PC-3 (cell line): ENCODE measurements at regions not wholly inside any gene's neighbourhood (a gene's known extent, or its start where the extent isn't known, plus 50 kb on each side); places are given as distances from the start of the nearest gene placed in this dataset.

Experiments used
- ATAC-seq: fragments of 200-7000 bp; cut with Tn5 transposase; 2 replicates; pipeline ENCODE4 v1.9.1; 2020; ENCODE audit warnings: mild to moderate bottlenecking, moderate library complexity
- BruUV-seq: library from RNA; stranded (reverse); fragments of 400-500 nt; replicated peaks from 2 replicates; lab custom pipeline; 2021; lab: Mats Ljungman, UMichigan
- CTCF ChIA-PET: fragments of 300-600 bp; sonication (Branson Sonifier 250); formaldehyde crosslinking; loops from one replicate; lab custom pipeline; 2022; ENCODE audit warnings: antibody characterized with exemption; lab: Charles Lee
- POLR2A ChIA-PET: fragments of 300-600 bp; sonication (Branson Sonifier 250); formaldehyde crosslinking; loops from one replicate; lab custom pipeline; 2022; ENCODE audit warnings: antibody characterized with exemption; ENCODE audit not compliant: unreplicated experiment; lab: Charles Lee
- DNase-seq: peaks from one replicate; pipeline ENCODE4 v3.0.0-alpha.2; 2015
- H2AFZ ChIP-seq: fragments of 300-600 bp; sonication (generic); 2 replicates; pipeline ENCODE4 v1.6.0; 2016; ENCODE audit warnings: antibody characterized with exemption, low read length
- H3F3A ChIP-seq: fragments of 300-600 bp; sonication (generic); one replicate; pipeline ENCODE4 v1.6.0; 2017; ENCODE audit warnings: antibody characterized with exemption, low read length, control low read depth, mild to moderate bottlenecking; ENCODE audit not compliant: unreplicated experiment
- H3K27ac ChIP-seq: fragments of 300-600 bp; sonication (generic); 2 replicates; pipeline ENCODE4 v1.5.1; 2016; ENCODE audit warnings: mild to moderate bottlenecking, low read length
- H3K27me3 ChIP-seq: fragments of 300-600 bp; sonication (generic); 2 replicates; pipeline ENCODE4 v1.6.1; 2016; ENCODE audit warnings: low read length, mixed read lengths
- H3K36me3 ChIP-seq: fragments of 300-600 bp; sonication (generic); 2 replicates; pipeline ENCODE4 v1.6.1; 2016; ENCODE audit warnings: low read depth, mixed run types, low read length, mixed read lengths
- H3K4me1 ChIP-seq: fragments of 300-600 bp; sonication (generic); 2 replicates; pipeline ENCODE4 v1.5.1; 2016; ENCODE audit warnings: low read length; ENCODE audit not compliant: insufficient read depth
- H3K4me2 ChIP-seq: fragments of 300-600 bp; sonication (generic); 2 replicates; pipeline ENCODE4 v1.6.0; 2016; ENCODE audit warnings: low read length
- H3K4me3 ChIP-seq: fragments of 300-600 bp; sonication (generic); 2 replicates; pipeline ENCODE4 v1.5.1; 2016; ENCODE audit warnings: mild to moderate bottlenecking, low read length, mixed read lengths
- H3K79me2 ChIP-seq: fragments of 300-600 bp; sonication (generic); 2 replicates; pipeline ENCODE4 v1.6.1; 2017; ENCODE audit warnings: low read length, mixed read lengths
- H3K9ac ChIP-seq: fragments of 300-600 bp; sonication (generic); 2 replicates; pipeline ENCODE4 v1.6.0; 2016; ENCODE audit warnings: mild to moderate bottlenecking, low read length
- H3K9me2 ChIP-seq: fragments of 300-600 bp; sonication (generic); replicated peaks from 2 replicates; pipeline ENCODE4 v1.6.1; 2016; ENCODE audit warnings: mixed run types, low read length, mixed read lengths
- H3K9me3 ChIP-seq: fragments of 300-600 bp; sonication (generic); 2 replicates; pipeline ENCODE4 v1.6.1; 2016; ENCODE audit warnings: low read length, mixed read lengths
- H4K20me1 ChIP-seq: fragments of 300-600 bp; sonication (generic); 2 replicates; pipeline ENCODE4 v1.6.1; 2016; ENCODE audit warnings: low read length, mixed read lengths
- CTCF ChIP-seq: fragments of 300-600 bp; sonication (generic); conservative IDR thresholded peaks from 2 replicates; pipeline ENCODE4 v1.5.1; 2017; ENCODE audit warnings: antibody characterized with exemption, low read depth, mild to moderate bottlenecking, low read length
- EZH2 ChIP-seq: fragments of 300-600 bp; sonication (generic); IDR thresholded peaks from one replicate; pipeline ENCODE4 v1.6.1; 2017; ENCODE audit warnings: antibody characterized with exemption, mild to moderate bottlenecking, low read length; ENCODE audit not compliant: unreplicated experiment
- EZH2phosphoT487 ChIP-seq: fragments of 300-600 bp; sonication (generic); IDR thresholded peaks from 2 replicates; pipeline ENCODE4 v1.6.1; 2018; ENCODE audit warnings: mild to moderate bottlenecking, antibody characterized with exemption, low read length, borderline replicate concordance
- intact Hi-C: fragments of 100-400 bp; cut with micrococcal nuclease; formaldehyde crosslinking; loops from 2 replicates; pipeline ENCODE4 v1.9.0; 2023

DNA sequence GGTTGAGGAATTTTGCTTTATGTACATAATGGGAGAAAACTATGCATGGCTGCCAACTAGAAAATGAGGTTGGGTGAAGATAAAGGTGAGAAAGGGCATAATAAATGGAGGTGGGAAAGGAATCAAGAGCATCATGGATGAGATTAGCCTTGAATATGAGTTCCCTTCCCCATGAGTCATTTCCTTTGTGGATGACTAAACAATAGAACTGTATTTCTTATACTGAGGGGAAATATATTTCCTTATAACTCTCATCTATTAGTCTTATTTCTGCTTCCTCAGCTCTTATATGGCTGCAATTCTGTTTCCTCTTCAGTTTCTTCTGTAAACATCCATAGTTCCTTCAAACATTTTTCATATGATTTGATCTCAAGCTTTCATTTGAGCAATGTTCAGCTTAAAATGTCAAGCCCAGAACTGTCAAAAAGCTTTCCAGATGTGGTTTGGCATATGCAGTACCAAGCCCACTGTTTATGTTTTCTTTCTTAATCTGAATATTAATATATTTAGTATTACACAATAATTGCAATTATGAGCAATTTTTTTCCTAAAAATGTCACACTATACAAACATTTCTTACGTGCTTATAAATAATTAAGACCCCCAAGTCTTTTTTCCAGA lies 100.7 kb upstream of the GRPR start:
- intact Hi-C loops, result no loop called here
- TF ChIP-seq CTCF (no peak), EZH2phosphoT487 (no peak), EZH2 (no peak)
- Histone ChIP-seq H3K9me2 (no peaks in the 10 kb centered on the region), H3K9me3 (no peaks in the 10 kb centered on the region), H4K20me1 (no peaks in the 10 kb centered on the region), H3F3A (no peaks in the 10 kb centered on the region), H3K27me3 (no peaks in the 10 kb centered on the region), H3K79me2 (no peaks in the 10 kb centered on the region), H3K4me2 (peak overlapping the region; percentile 28; the same call in 1 of the 2 replicates), H3K4me3 (no peak overlapping the region), H3K4me1 (peaks cover 33% of the 10 kb centered on the region), H3K27ac (peak overlapping the region; percentile 82), H3K36me3 (no peaks in the 10 kb centered on the region), H2AFZ (no peak overlapping the region), H3K9ac (no peak overlapping the region)
- ATAC-seq, result peak; percentile 82
- ChIA-PET CTCF (no interaction called here), POLR2A (interaction anchor here (0.6 kb wide), 2 partner anchors 33 to 640 kb away, joined by 3 to 5 read pairs; no protein-coding TSS in a partner anchor)
- no TSS peak for BruUV-seq
- peak; percentile 69 for DNase-seq

DNA sequence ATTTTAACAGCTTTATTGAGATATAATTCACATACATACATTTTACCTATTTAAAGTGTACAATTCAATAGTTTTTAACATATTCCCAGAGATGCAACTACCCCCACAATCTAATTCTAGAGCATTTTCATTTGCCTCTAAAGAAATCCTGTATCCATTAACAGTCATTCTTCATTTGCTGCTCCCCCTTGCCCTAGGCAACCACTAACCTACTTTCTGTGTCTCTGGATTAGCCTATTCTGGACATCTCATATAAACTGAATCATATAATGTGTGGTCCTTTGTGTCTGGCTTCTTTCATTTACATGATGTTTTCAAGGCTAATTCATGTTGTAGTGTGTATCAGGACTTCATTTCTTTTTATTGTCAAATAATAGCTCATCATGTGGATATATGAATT lies 105.1 kb upstream of the GRPR start:
- H2AFZ ChIP-seq, result no peak overlapping the region
- DNase-seq (no peak), ATAC-seq (no peak)
- CTCF ChIA-PET, result no interaction called here
- no peak overlapping the region for H3K9ac ChIP-seq
- no peak overlapping the region for H3K27ac ChIP-seq
- TF ChIP-seq EZH2 (no peak), CTCF (no peak), EZH2phosphoT487 (no peak)
- no peaks in the 10 kb centered on the region for H3K79me2 ChIP-seq
- H3K4me1 ChIP-seq, result peaks cover 15% of the 10 kb centered on the region
- H3K36me3 ChIP-seq, result no peaks in the 10 kb centered on the region
- H3K9me2 ChIP-seq, result no peaks in the 10 kb centered on the region
- H3K9me3 ChIP-seq, result no peaks in the 10 kb centered on the region
- H3K27me3 ChIP-seq, result no peaks in the 10 kb centered on the region
- POLR2A ChIA-PET, result no interaction called here
- H3F3A ChIP-seq, result no peaks in the 10 kb centered on the region
- no TSS peak for BruUV-seq
- H3K4me3 ChIP-seq, result no peak overlapping the region
- intact Hi-C loops, result no loop called here
- no peaks in the 10 kb centered on the region for H4K20me1 ChIP-seq
- no peak overlapping the region for H3K4me2 ChIP-seq

DNA sequence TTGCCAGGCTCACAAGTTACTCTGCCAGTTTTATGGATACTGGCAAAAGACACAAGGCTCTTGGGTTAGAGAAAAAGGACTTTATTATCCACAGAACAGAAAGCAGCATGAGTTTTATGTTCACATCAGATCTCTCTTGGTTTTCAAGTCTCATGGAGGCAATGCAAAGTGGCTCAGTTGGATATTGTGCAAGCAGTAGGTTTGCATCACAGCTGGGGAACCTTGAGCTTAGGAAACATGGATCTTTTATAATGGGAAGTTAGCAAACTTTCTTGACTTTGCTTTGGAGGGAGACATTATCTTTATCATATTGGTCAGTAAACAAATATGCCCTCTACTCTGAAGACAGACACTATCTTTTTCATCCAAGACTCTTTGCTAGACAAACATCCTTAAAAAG lies 109.2 kb upstream of the GRPR start:
- ATAC-seq (no peak), DNase-seq (no peak)
- H3K4me2 ChIP-seq, result no peak overlapping the region
- no peaks in the 10 kb centered on the region for H3K27me3 ChIP-seq
- H3K4me1 ChIP-seq, result no peaks in the 10 kb centered on the region
- no peak overlapping the region for H3K27ac ChIP-seq
- no peak overlapping the region for H3K9ac ChIP-seq
- no peaks in the 10 kb centered on the region for H3K9me2 ChIP-seq
- BruUV-seq, result no TSS peak
- H3K36me3 ChIP-seq, result no peaks in the 10 kb centered on the region
- no peak overlapping the region for H3K4me3 ChIP-seq
- TF ChIP-seq EZH2phosphoT487, result no peak
- TF ChIP-seq CTCF, result no peak
- no peak for TF ChIP-seq EZH2
- H3K79me2 ChIP-seq, result no peaks in the 10 kb centered on the region
- H2AFZ ChIP-seq, result no peak overlapping the region
- POLR2A ChIA-PET, result no interaction called here
- intact Hi-C loops, result no loop called here
- H3K9me3 ChIP-seq, result no peaks in the 10 kb centered on the region
- CTCF ChIA-PET, result no interaction called here
- H3F3A ChIP-seq, result no peaks in the 10 kb centered on the region
- no peaks in the 10 kb centered on the region for H4K20me1 ChIP-seq
